Panc1 (cell line): ENCODE measurements at regions not wholly inside any gene's neighbourhood (a gene's known extent, or its start where the extent isn't known, plus 50 kb on each side); places are given as distances from the start of the nearest gene placed in this dataset.

ENCODE experiments used
- ATAC-seq: fragments of 200-7000 bp; cut with Tn5 transposase; 2 replicates; pipeline ENCODE4 v1.9.1; 2020; ENCODE audit warnings: mild to moderate bottlenecking, moderate library complexity
- BruUV-seq: library from RNA; stranded (reverse); fragments of 400-500 nt; replicated peaks from 2 replicates; lab custom pipeline; 2021; lab: Mats Ljungman, UMichigan
- CTCF ChIA-PET: fragments of 300-600 bp; sonication (Branson Sonifier 250); formaldehyde crosslinking; loops from one replicate; lab custom pipeline; 2022; ENCODE audit warnings: antibody characterized with exemption; lab: Charles Lee
- POLR2A ChIA-PET: fragments of 300-600 bp; sonication (Branson Sonifier 250); formaldehyde crosslinking; loops from one replicate; lab custom pipeline; 2022; ENCODE audit warnings: antibody characterized with exemption; lab: Charles Lee
- DNase-seq: peaks from one replicate; pipeline ENCODE4 v3.0.0-alpha.2; 2010; ENCODE audit warnings: low read depth, low spot score
- H3K27ac ChIP-seq: 2 replicates; pipeline ENCODE4 v1.5.1; 2011; ENCODE audit warnings: mild to moderate bottlenecking, low read length, inconsistent platforms
- H3K27me3 ChIP-seq: fragments of 200-500 bp; sonication (Bioruptor generic); 2 replicates; pipeline ENCODE4 v1.6.0; 2014; ENCODE audit warnings: low read length, inconsistent platforms; ENCODE audit not compliant: control insufficient read depth, insufficient read depth
- H3K36me3 ChIP-seq: fragments of 200-500 bp; sonication (Bioruptor generic); 2 replicates; pipeline ENCODE4 v1.5.1; 2014; ENCODE audit warnings: inconsistent platforms, mild to moderate bottlenecking, low read length, moderate library complexity; ENCODE audit not compliant: control insufficient read depth, insufficient read depth
- H3K4me1 ChIP-seq: 2 replicates; pipeline ENCODE4 v1.5.1; 2011; ENCODE audit warnings: inconsistent platforms, mild to moderate bottlenecking, low read length, moderate library complexity; ENCODE audit not compliant: control insufficient read depth, insufficient read depth
- H3K4me3 ChIP-seq, 2 experiments: 2 replicates each; pipeline ENCODE4 v1.5.1; 2011 to 2012; ENCODE audit warnings: low read depth in 2 of 2, low read length in 2 of 2, mild to moderate bottlenecking in 2 of 2, inconsistent platforms in 1 of 2, moderate library complexity in 1 of 2
- H3K9me3 ChIP-seq: fragments of 200-500 bp; sonication (Bioruptor generic); 2 replicates; pipeline ENCODE4 v1.5.1; 2014; ENCODE audit warnings: low read depth, mild to moderate bottlenecking, inconsistent platforms, low read length, moderate library complexity; ENCODE audit not compliant: control insufficient read depth, insufficient read depth
- CTCF ChIP-seq: fragments of 450-650 bp; IDR thresholded peaks from 2 replicates; pipeline ENCODE4 v1.5.1; 2017; ENCODE audit warnings: mild to moderate bottlenecking
- POLR2AphosphoS5 ChIP-seq: IDR thresholded peaks from 2 replicates; pipeline ENCODE4 v1.6.1; 2012; ENCODE audit warnings: mild to moderate bottlenecking, low read depth, low read length, moderate library complexity
- REST ChIP-seq, 2 experiments: IDR thresholded peaks; 2 replicates each; pipeline ENCODE4 v1.6.1; 2011 to 2012; ENCODE audit warnings: low read depth in 2 of 2, control low read depth in 1 of 2, low read length in 1 of 2, mild to moderate bottlenecking in 1 of 2, moderate library complexity in 1 of 2; ENCODE audit not compliant: insufficient read depth in 1 of 2
- SIN3A ChIP-seq: IDR thresholded peaks from 2 replicates; pipeline ENCODE4 v1.6.1; 2012; ENCODE audit warnings: low read depth, mild to moderate bottlenecking, low read length, moderate library complexity, borderline replicate concordance; ENCODE audit not compliant: insufficient read depth
- TCF7L2 ChIP-seq: IDR thresholded peaks from 2 replicates; pipeline ENCODE4 v1.6.1; 2011; ENCODE audit warnings: mild to moderate bottlenecking, low read depth, low read length, inconsistent platforms
- in situ Hi-C: cut with HindIII; loops from 2 replicates; pipeline ENCODE4 v1.10.0; 2016; ENCODE audit warnings: low sequenced_read_pairs, low pct_unique_long_range_greater_than_20kb
- intact Hi-C: fragments of 100-400 bp; cut with micrococcal nuclease; formaldehyde crosslinking; loops from one replicate; pipeline ENCODE4 v1.10.0; 2022; ENCODE audit not compliant: unreplicated experiment

GRCh38 chr18:26653943-26654615 lies 105.7 kb upstream of the KCTD1 start:
- no peak overlapping the region for H3K27ac ChIP-seq
- POLR2A ChIA-PET, result no interaction called here
- H3K36me3 ChIP-seq, result no peaks in the 10 kb centered on the region
- TF ChIP-seq REST (IDR thresholded peaks at IDR 0.05; ENCODE audit: insufficient read depth in 1 of 2, low read depth in 2 of 2, low read length in 1 of 2), result no peak
- no peak for TF ChIP-seq TCF7L2
- TF ChIP-seq POLR2AphosphoS5, result no peak
- H3K4me1 ChIP-seq, result peaks cover 10% of the 10 kb centered on the region
- CTCF ChIA-PET, result interaction anchor here (0.6 to 1.1 kb wide), 3 partner anchors 11 to 347 kb away, joined by 3 to 6 read pairs (median 3); no protein-coding TSS in a partner anchor
- DNase-seq (no peak), ATAC-seq (no peak)
- H3K27me3 ChIP-seq, result peaks cover 33% of the 10 kb centered on the region
- in situ Hi-C loops, result no loop called here
- no peak overlapping the region for H3K4me3 ChIP-seq
- intact Hi-C loops, result loop anchor here (10.0 kb wide), 2 partner anchors 269 to 349 kb away; no protein-coding TSS in a partner anchor
- no TSS peak for BruUV-seq
- no peaks in the 10 kb centered on the region for H3K9me3 ChIP-seq

GRCh38 chr18:26652501-26652900 lies 104.1 kb upstream of the KCTD1 start:
- Histone ChIP-seq H3K27me3 (peaks cover 17% of the 10 kb centered on the region), H3K9me3 (no peaks in the 10 kb centered on the region), H3K4me3 (no peak overlapping the region), H3K4me1 (peaks cover 7% of the 10 kb centered on the region), H3K36me3 (no peaks in the 10 kb centered on the region), H3K27ac (no peak overlapping the region)
- no TSS peak for BruUV-seq
- ChIA-PET CTCF (no interaction called here), POLR2A (no interaction called here)
- intact Hi-C loops (loop anchor here (10.0 kb wide), 2 partner anchors 268 to 348 kb away; no protein-coding TSS in a partner anchor), in situ Hi-C loops (no loop called here)
- ATAC-seq, result no peak
- no peak for TF ChIP-seq CTCF
- no peak for DNase-seq

- H3K27ac ChIP-seq, result no peak overlapping the region
Measured at GRCh38 chr18:26650310-26651268, 102.2 kb upstream of the KCTD1 start.

More at GRCh38 chr18:26650310-26651268, 102.2 kb upstream of the KCTD1 start:
- ChIA-PET POLR2A (no interaction called here), CTCF (no interaction called here)
- BruUV-seq, result no TSS peak
- TF ChIP-seq CTCF (no peak), SIN3A (no peak), POLR2AphosphoS5 (no peak), REST (IDR thresholded peaks at IDR 0.05; ENCODE audit: insufficient read depth in 1 of 2, low read depth in 2 of 2, low read length in 1 of 2) (no peak), TCF7L2 (no peak)
- in situ Hi-C loops, result no loop called here
- Histone ChIP-seq H3K9me3 (no peaks in the 10 kb centered on the region), H3K27me3 (peaks cover 16% of the 10 kb centered on the region), H3K4me3 (no peak overlapping the region), H3K36me3 (no peaks in the 10 kb centered on the region), H3K4me1 (peaks cover 4% of the 10 kb centered on the region)
- DNase-seq (no peak), ATAC-seq (no peak)
- intact Hi-C loops, result loop anchor here (10.0 kb wide), 2 partner anchors 266 to 346 kb away; no protein-coding TSS in a partner anchor
